ENCODE measurements at regions not wholly inside any gene's neighbourhood (a gene's known extent, or its start where the extent isn't known, plus 50 kb on each side); places are given as distances from the start of the nearest gene placed in this dataset.

GRCh38 chr22:27255580-27255979, 546.0 kb downstream of the MN1 start:
- Histone ChIP-seq H3K27ac (no peak overlapping the region), H3K4me3 (ENCODE audit: low read depth in 1 of 2, low read length in 1 of 2) (no peak overlapping the region), H3K4me1 (ENCODE audit: control insufficient read depth in 1 of 2, insufficient read depth in 1 of 2, low read depth in 1 of 2, low read length in 1 of 2) (no peaks in the 10 kb centered on the region), H3K9me3 (no peaks in the 10 kb centered on the region), H3K27me3 (no peaks in the 10 kb centered on the region), H3K36me3 (no peaks in the 10 kb centered on the region)
- no peak for TF ChIP-seq CTCF (IDR thresholded peaks at IDR 0.05)

DNA sequence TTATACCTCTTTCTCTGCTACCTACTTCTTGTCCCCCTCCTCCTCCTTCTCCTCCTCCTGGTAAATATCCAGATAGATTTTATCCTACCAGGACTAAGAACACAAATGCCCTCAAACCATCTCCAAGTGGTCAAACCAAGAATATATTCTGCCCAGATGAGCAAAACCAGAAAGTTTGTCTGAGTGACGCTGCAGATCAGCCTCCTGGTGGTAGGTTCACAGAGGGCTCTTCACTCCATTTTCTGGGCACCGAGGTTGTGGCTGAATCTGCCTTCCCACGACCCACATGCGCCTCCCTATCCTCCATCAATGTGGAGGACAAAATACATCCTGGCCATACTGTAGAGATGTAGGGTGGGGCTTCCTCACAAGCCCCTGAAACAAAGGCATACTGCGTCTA, 543.6 kb downstream of the MN1 start:
- H3K9me3 ChIP-seq = no peaks in the 10 kb centered on the region
- no peaks in the 10 kb centered on the region for H3K4me1 ChIP-seq (ENCODE audit: control insufficient read depth in 1 of 2, insufficient read depth in 1 of 2, low read depth in 1 of 2, low read length in 1 of 2)
- no peak overlapping the region for H3K27ac ChIP-seq
- H3K36me3 ChIP-seq = no peaks in the 10 kb centered on the region
- no peak overlapping the region for H3K4me3 ChIP-seq (ENCODE audit: low read depth in 1 of 2, low read length in 1 of 2)
- no peaks in the 10 kb centered on the region for H3K27me3 ChIP-seq
- no peak for TF ChIP-seq CTCF (IDR thresholded peaks at IDR 0.05)

GRCh38 chr22:27258616-27259172, 542.9 kb downstream of the MN1 start:
- H3K27me3 ChIP-seq = no peaks in the 10 kb centered on the region
- no peak overlapping the region for H3K4me3 ChIP-seq (ENCODE audit: low read depth in 1 of 2, low read length in 1 of 2)
- H3K27ac ChIP-seq = no peak overlapping the region
- TF ChIP-seq CTCF (IDR thresholded peaks at IDR 0.05) = no peak
- H3K36me3 ChIP-seq = no peaks in the 10 kb centered on the region
- H3K9me3 ChIP-seq = no peaks in the 10 kb centered on the region
- H3K4me1 ChIP-seq (ENCODE audit: control insufficient read depth in 1 of 2, insufficient read depth in 1 of 2, low read depth in 1 of 2, low read length in 1 of 2) = no peaks in the 10 kb centered on the region

GRCh38 chr22:27259433-27259832, 542.1 kb downstream of the MN1 start:
- no peaks in the 10 kb centered on the region for H3K9me3 ChIP-seq
- no peaks in the 10 kb centered on the region for H3K36me3 ChIP-seq
- no peaks in the 10 kb centered on the region for H3K4me1 ChIP-seq (ENCODE audit: control insufficient read depth in 1 of 2, insufficient read depth in 1 of 2, low read depth in 1 of 2, low read length in 1 of 2)
- H3K27me3 ChIP-seq = no peaks in the 10 kb centered on the region
- H3K27ac ChIP-seq = no peak overlapping the region
- H3K4me3 ChIP-seq (ENCODE audit: low read depth in 1 of 2, low read length in 1 of 2) = no peak overlapping the region
- no peak for TF ChIP-seq CTCF (IDR thresholded peaks at IDR 0.05)

- no peak for TF ChIP-seq CTCF (IDR thresholded peaks at IDR 0.05)
- no peaks in the 10 kb centered on the region for H3K36me3 ChIP-seq
- H3K4me1 ChIP-seq (ENCODE audit: control insufficient read depth in 1 of 2, insufficient read depth in 1 of 2, low read depth in 1 of 2, low read length in 1 of 2) = no peaks in the 10 kb centered on the region
- H3K27ac ChIP-seq = no peak overlapping the region
- H3K9me3 ChIP-seq = no peaks in the 10 kb centered on the region
- no peak overlapping the region for H3K4me3 ChIP-seq (ENCODE audit: low read depth in 1 of 2, low read length in 1 of 2)
- no peaks in the 10 kb centered on the region for H3K27me3 ChIP-seq
These were observed 541.4 kb downstream of the MN1 start for GRCh38 chr22:27260087-27260698.
